GM19468 (cell line): ENCODE measurements at regions not wholly inside any gene's neighbourhood (a gene's known extent, or its start where the extent isn't known, plus 50 kb on each side); places are given as distances from the start of the nearest gene placed in this dataset.

Source experiments
- ATAC-seq: cut with Tn5 transposase; IDR thresholded peaks from one replicate; pipeline ENCODE4 v1.9.1; 2021; ENCODE audit warnings: mild to moderate bottlenecking, moderate library complexity, moderate number of reproducible peaks; ENCODE audit not compliant: unreplicated experiment; ENCODE audit errors: extremely low read depth

- ATAC-seq = no peak
Measured at GRCh38 chr10:54906940-54907339, 105.9 kb upstream of the PCDH15 start.

- no peak for ATAC-seq
Measured at GRCh38 chr10:54905578-54906192, 104.7 kb upstream of the PCDH15 start.

GRCh38 chr10:54904833-54905232 lies 103.8 kb upstream of the PCDH15 start:
- ATAC-seq = no peak

GRCh38 chr10:54903745-54904144 lies 102.7 kb upstream of the PCDH15 start:
- ATAC-seq = no peak

- no peak for ATAC-seq
Measured at GRCh38 chr10:54900584-54900983, 99.6 kb upstream of the PCDH15 start.

GRCh38 chr10:54880996-54881395 lies 80.0 kb upstream of the PCDH15 start:
- ATAC-seq = no peak

GRCh38 chr10:54869022-54869421 lies 68.0 kb upstream of the PCDH15 start:
- no peak for ATAC-seq

GRCh38 chr10:54866666-54867065 lies 65.6 kb upstream of the PCDH15 start:
- no peak for ATAC-seq

GRCh38 chr10:54854843-54855242 lies 53.8 kb upstream of the PCDH15 start:
- no peak for ATAC-seq

GRCh38 chr10:54854389-54854788 lies 53.4 kb upstream of the PCDH15 start:
- ATAC-seq = no peak

- ATAC-seq = no peak
Measured at GRCh38 chr10:54853883-54854282, 52.9 kb upstream of the PCDH15 start.
